ENCODE measurements at regions not wholly inside any gene's neighbourhood (a gene's known extent, or its start where the extent isn't known, plus 50 kb on each side); places are given as distances from the start of the nearest gene placed in this dataset.

DNA sequence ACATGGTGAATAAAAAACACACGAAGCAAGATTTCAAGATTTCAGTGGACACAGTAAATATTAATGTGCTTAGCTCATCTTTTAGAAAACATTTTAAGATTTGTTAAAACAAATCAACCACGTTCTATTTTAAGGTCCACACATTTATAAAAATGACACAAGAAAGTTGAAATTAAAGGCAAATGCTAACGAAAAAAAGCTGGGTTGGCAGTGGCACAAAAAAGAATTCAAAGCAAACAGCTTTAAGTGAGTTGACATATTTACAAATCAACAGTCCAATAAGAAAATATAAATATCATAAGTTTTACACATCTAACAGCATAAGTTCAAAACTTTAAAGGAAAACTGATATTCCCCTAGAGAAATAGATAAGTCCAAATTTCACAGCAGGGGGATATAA, 430.4 kb upstream of the CCDC54 start:
- TF ChIP-seq, protein P1, sequence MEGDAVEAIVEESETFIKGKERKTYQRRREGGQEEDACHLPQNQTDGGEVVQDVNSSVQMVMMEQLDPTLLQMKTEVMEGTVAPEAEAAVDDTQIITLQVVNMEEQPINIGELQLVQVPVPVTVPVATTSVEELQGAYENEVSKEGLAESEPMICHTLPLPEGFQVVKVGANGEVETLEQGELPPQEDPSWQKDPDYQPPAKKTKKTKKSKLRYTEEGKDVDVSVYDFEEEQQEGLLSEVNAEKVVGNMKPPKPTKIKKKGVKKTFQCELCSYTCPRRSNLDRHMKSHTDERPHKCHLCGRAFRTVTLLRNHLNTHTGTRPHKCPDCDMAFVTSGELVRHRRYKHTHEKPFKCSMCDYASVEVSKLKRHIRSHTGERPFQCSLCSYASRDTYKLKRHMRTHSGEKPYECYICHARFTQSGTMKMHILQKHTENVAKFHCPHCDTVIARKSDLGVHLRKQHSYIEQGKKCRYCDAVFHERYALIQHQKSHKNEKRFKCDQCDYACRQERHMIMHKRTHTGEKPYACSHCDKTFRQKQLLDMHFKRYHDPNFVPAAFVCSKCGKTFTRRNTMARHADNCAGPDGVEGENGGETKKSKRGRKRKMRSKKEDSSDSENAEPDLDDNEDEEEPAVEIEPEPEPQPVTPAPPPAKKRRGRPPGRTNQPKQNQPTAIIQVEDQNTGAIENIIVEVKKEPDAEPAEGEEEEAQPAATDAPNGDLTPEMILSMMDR (IDR thresholded peaks at IDR 0.05) = no peak
- TF ChIP-seq POLR2A (IDR thresholded peaks at IDR 0.05) = no peak

Data from upper lobe of left lung (tissue), 4 donors.